IMR-90 (cell line): ENCODE measurements at regions not wholly inside any gene's neighbourhood (a gene's known extent, or its start where the extent isn't known, plus 50 kb on each side); places are given as distances from the start of the nearest gene placed in this dataset.

Experiments used
- ATAC-seq: fragments of 200-7000 bp; cut with Tn5 transposase; 2 replicates; pipeline ENCODE4 v1.9.1; 2020; ENCODE audit warnings: low read depth, mild to moderate bottlenecking, moderate library complexity
- BruUV-seq: library from RNA; stranded (reverse); fragments of 400-500 nt; replicated peaks from 2 replicates; lab custom pipeline; 2021; lab: Mats Ljungman, UMichigan
- CTCF ChIA-PET: fragments of 300-600 bp; formaldehyde crosslinking; extraction: SDS; loops from one replicate; lab custom pipeline; 2021; ENCODE audit warnings: antibody characterized with exemption; lab: Yijun Ruan, JAX
- POLR2A ChIA-PET: fragments of 300-600 bp; sonication (Branson Sonifier 250); formaldehyde crosslinking; loops from one replicate; lab custom pipeline; 2022; ENCODE audit warnings: antibody characterized with exemption; ENCODE audit not compliant: unreplicated experiment; lab: Charles Lee
- DNase-seq: peaks from one replicate; pipeline ENCODE4 v3.0.0; 2013
- H2AFZ ChIP-seq: replicated peaks from 2 replicates; pipeline ENCODE3; 2013; ENCODE audit warnings: low read length, mild to moderate bottlenecking; ENCODE audit not compliant: poor library complexity
- H2AK5ac ChIP-seq: 2 replicates; pipeline ENCODE4 v1.6.1; 2013; ENCODE audit warnings: low read depth, low read length, inconsistent platforms
- H2AK9ac ChIP-seq: replicated peaks from 2 replicates; pipeline ENCODE3; 2013; ENCODE audit warnings: mild to moderate bottlenecking, low read depth, low read length, moderate library complexity; ENCODE audit not compliant: poor library complexity
- H2BK120ac ChIP-seq: 2 replicates; pipeline ENCODE4 v1.6.1; 2013; ENCODE audit warnings: low read depth, low read length, inconsistent platforms
- H2BK15ac ChIP-seq: 3 replicates; pipeline ENCODE4 v1.6.1; 2013; ENCODE audit warnings: low read depth, low read length, inconsistent platforms
- H2BK20ac ChIP-seq: 2 replicates; pipeline ENCODE4 v1.6.1; 2013; ENCODE audit warnings: low read depth, mild to moderate bottlenecking, inconsistent platforms, low read length, moderate library complexity
- H2BK5ac ChIP-seq: 2 replicates; pipeline ENCODE4 v1.6.1; 2013; ENCODE audit warnings: mild to moderate bottlenecking, low read depth, low read length, inconsistent platforms; ENCODE audit not compliant: poor library complexity, severe bottlenecking
- H3K14ac ChIP-seq: replicated peaks from 2 replicates; pipeline ENCODE4 v1.6.1; 2013; ENCODE audit warnings: low read depth, low read length, inconsistent platforms
- H3K18ac ChIP-seq: 2 replicates; pipeline ENCODE4 v1.6.1; 2013; ENCODE audit warnings: low read depth, low read length, control low read depth
- H3K23ac ChIP-seq: 2 replicates; pipeline ENCODE4 v1.6.1; 2013; ENCODE audit warnings: low read depth, low read length, inconsistent platforms
- H3K27ac ChIP-seq: 2 replicates; pipeline ENCODE4 v1.5.1; 2013; ENCODE audit warnings: mild to moderate bottlenecking, control low read depth, low read length; ENCODE audit not compliant: insufficient read depth
- H3K27me3 ChIP-seq: 2 replicates; pipeline ENCODE4 v1.6.1; 2013; ENCODE audit warnings: low read length; ENCODE audit not compliant: control insufficient read depth, insufficient read depth
- H3K36me3 ChIP-seq: 2 replicates; pipeline ENCODE4 v1.6.1; 2013; ENCODE audit warnings: low read length, mixed read lengths; ENCODE audit not compliant: control insufficient read depth, insufficient read depth
- H3K4ac ChIP-seq: 2 replicates; pipeline ENCODE4 v1.6.1; 2013; ENCODE audit warnings: low read depth, low read length, inconsistent platforms
- H3K4me1 ChIP-seq: 2 replicates; pipeline ENCODE4 v1.6.1; 2013; ENCODE audit warnings: low read length, mixed read lengths; ENCODE audit not compliant: control insufficient read depth, insufficient read depth
- H3K4me2 ChIP-seq: 2 replicates; pipeline ENCODE4 v1.6.1; 2013; ENCODE audit warnings: low read depth, mild to moderate bottlenecking, control low read depth, low read length, moderate library complexity
- H3K4me3 ChIP-seq: 2 replicates; pipeline ENCODE4 v1.5.1; 2013; ENCODE audit warnings: low read depth, mild to moderate bottlenecking, control low read depth, low read length, moderate library complexity; ENCODE audit not compliant: insufficient read depth
- H3K56ac ChIP-seq: 2 replicates; pipeline ENCODE4 v1.6.1; 2013; ENCODE audit warnings: low read length, inconsistent platforms; ENCODE audit not compliant: insufficient read depth; ENCODE audit errors: extremely low read depth
- H3K79me1 ChIP-seq, 2 experiments: 2 replicates each; pipeline ENCODE4 v1.6.1; 2013; ENCODE audit warnings: low read length in 2 of 2, inconsistent platforms in 1 of 2, low read depth in 1 of 2
- H3K9ac ChIP-seq: 2 replicates; pipeline ENCODE4 v1.6.1; 2013; ENCODE audit warnings: low read depth, low read length, control low read depth
- H3K9me1 ChIP-seq: 2 replicates; pipeline ENCODE4 v1.6.1; 2013; ENCODE audit warnings: low read length, inconsistent platforms; ENCODE audit not compliant: insufficient read depth
- H3K9me3 ChIP-seq: 2 replicates; pipeline ENCODE4 v1.6.1; 2013; ENCODE audit warnings: low read length; ENCODE audit not compliant: control insufficient read depth, insufficient read depth
- H4K20me1 ChIP-seq: 2 replicates; pipeline ENCODE4 v1.6.1; 2013; ENCODE audit warnings: low read length, inconsistent platforms; ENCODE audit not compliant: insufficient read depth
- H4K5ac ChIP-seq: 2 replicates; pipeline ENCODE4 v1.6.1; 2013; ENCODE audit warnings: mild to moderate bottlenecking, low read depth, low read length, control low read depth
- H4K8ac ChIP-seq, 2 experiments: 2 replicates each; pipeline ENCODE4 v1.6.1; 2013; ENCODE audit warnings: low read depth in 2 of 2, low read length in 2 of 2, control low read depth in 1 of 2, inconsistent platforms in 1 of 2
- H4K91ac ChIP-seq: 2 replicates; pipeline ENCODE4 v1.6.1; 2013; ENCODE audit warnings: low read depth, low read length, inconsistent platforms; ENCODE audit not compliant: insufficient read depth
- CTCF ChIP-seq: conservative IDR thresholded peaks from 2 replicates; pipeline ENCODE4 v1.5.1; 2012; ENCODE audit warnings: mild to moderate bottlenecking, low read depth, low read length, improper control_type of control experiment
- MAFK ChIP-seq: IDR thresholded peaks from 2 replicates; pipeline ENCODE4 v1.6.1; 2012; ENCODE audit warnings: low read depth, low read length, improper control_type of control experiment
- WGBS, 2 experiments: methylation state at CpG; one replicate each; pipeline versions ENCODE4 v1.1.5 to v1.1.7; 2013; ENCODE audit warnings: missing lambda C conversion rate in 2 of 2; ENCODE audit not compliant: insufficient read length in 1 of 2; ENCODE audit errors: extremely low coverage in 2 of 2; 5-methylcytosine and 5-hydroxymethylcytosine counted together
- dilution Hi-C: fragments of 300-500 bp; cut with HindIII; formaldehyde crosslinking; loops from one replicate; pipeline ENCODE4 v1.14.3; 2018; ENCODE audit warnings: low sequenced_read_pairs; ENCODE audit not compliant: unreplicated experiment
- in situ Hi-C: fragments of 300-500 bp; cut with MboI; formaldehyde crosslinking; loops from 3 replicates; pipeline ENCODE4 v1.14.3; 2019; ENCODE audit warnings: low sequenced_read_pairs, inconsistent platforms, mixed read lengths
- intact Hi-C: fragments of 100-400 bp; cut with micrococcal nuclease; formaldehyde crosslinking; loops from 2 replicates; pipeline ENCODE4 v1.10.0; 2022

GRCh38 chr11:70751142-70751734 lies 352.9 kb downstream of the CTTN start:
- H3K79me1 ChIP-seq: no peaks in the 10 kb centered on the region

More at GRCh38 chr11:70751142-70751734, 352.9 kb downstream of the CTTN start:
- H3K9me1 ChIP-seq: no peaks in the 10 kb centered on the region
- H3K4me2 ChIP-seq: no peak overlapping the region
- WGBS, 2 experiments: no CpG with 5 or more reads among the region's 4 CpGs
- no peaks in the 10 kb centered on the region; the same call in none of the 2 replicates for H4K20me1 ChIP-seq
- no peaks in the 10 kb centered on the region for H3K36me3 ChIP-seq
- H2BK20ac ChIP-seq: no peak overlapping the region
- H2AK9ac ChIP-seq: no peak overlapping the region
- POLR2A ChIA-PET: no interaction called here
- no peaks in the 10 kb centered on the region for H3K4me1 ChIP-seq
- ATAC-seq (no peak), DNase-seq (no peak)
- in situ Hi-C loops (loop anchor here (5.0 kb wide), 1 partner anchor 284 kb away; no protein-coding TSS in a partner anchor), intact Hi-C loops (no loop called here), dilution Hi-C loops (no loop called here)
- H3K27ac ChIP-seq: no peak overlapping the region
- no peak overlapping the region for H4K8ac ChIP-seq
- 0 out of 2 replicates have a peak, but pooled peaks have one; percentile 10 for TF ChIP-seq MAFK
- no peak for TF ChIP-seq CTCF
- H3K23ac ChIP-seq: no peak overlapping the region
- no peak overlapping the region for H2BK120ac ChIP-seq
- H2AFZ ChIP-seq: no peak overlapping the region
- no peak overlapping the region for H4K91ac ChIP-seq
- no peak overlapping the region for H3K14ac ChIP-seq
- no peak overlapping the region for H3K56ac ChIP-seq
- H3K4me3 ChIP-seq: no peak overlapping the region
- H2BK15ac ChIP-seq: no peak overlapping the region
- no peak overlapping the region for H3K4ac ChIP-seq
- H3K18ac ChIP-seq: no peak overlapping the region
- H2BK5ac ChIP-seq: no peak overlapping the region
- H3K27me3 ChIP-seq: no peaks in the 10 kb centered on the region
- no peak overlapping the region for H4K5ac ChIP-seq
- H3K9ac ChIP-seq: no peak overlapping the region
- CTCF ChIA-PET: interaction anchor here (0.6 kb wide), 1 partner anchor 268 kb away, joined by 3 read pairs; no protein-coding TSS in a partner anchor
- H2AK5ac ChIP-seq: no peak overlapping the region
- BruUV-seq: no TSS peak
- H3K9me3 ChIP-seq: peaks cover 6% of the 10 kb centered on the region
